ENCODE measurements at regions not wholly inside any gene's neighbourhood (a gene's known extent, or its start where the extent isn't known, plus 50 kb on each side); places are given as distances from the start of the nearest gene placed in this dataset.

- Mint-ChIP-seq H3K27ac (no peak overlapping the region), H3K36me3 (peaks cover 8 to 11% of the 10 kb centered on the region in 2 donors), H3K9me3 (peaks cover 3 to 8% of the 10 kb centered on the region in 2 donors)
- ATAC-seq (no peak), DNase-seq (ENCODE audit: low spot score in 2 of 2) (no peak)
Measured at GRCh38 chr17:6893382-6894205, 62.1 kb upstream of the TEKT1 start.

DNA sequence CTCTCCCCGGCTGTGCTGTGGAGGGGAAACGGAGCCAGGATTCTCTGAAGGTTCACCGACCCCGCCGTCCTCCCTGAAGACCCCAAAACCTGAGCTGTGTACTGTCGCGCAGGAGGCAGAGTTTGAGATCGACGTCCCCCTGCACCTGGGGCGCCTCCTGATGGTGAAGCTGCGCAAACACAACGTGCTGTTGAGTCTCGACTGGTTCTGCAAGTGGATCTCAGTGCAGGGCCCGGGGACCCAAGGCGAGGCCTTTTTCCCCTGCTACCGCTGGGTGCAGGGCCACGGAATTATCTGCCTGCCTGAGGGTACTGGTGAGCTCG lies 62.6 kb upstream of the TEKT1 start:
- ATAC-seq (no peak), DNase-seq (ENCODE audit: low spot score in 2 of 2) (peak in 1 of 2 donors; percentile 48)
- Mint-ChIP-seq H3K9me3 (peaks cover 0 to 4% of the 10 kb centered on the region in 2 donors), H3K36me3 (peaks cover 6% of the 10 kb centered on the region in 2 donors), H3K27ac (no peak overlapping the region)

DNA sequence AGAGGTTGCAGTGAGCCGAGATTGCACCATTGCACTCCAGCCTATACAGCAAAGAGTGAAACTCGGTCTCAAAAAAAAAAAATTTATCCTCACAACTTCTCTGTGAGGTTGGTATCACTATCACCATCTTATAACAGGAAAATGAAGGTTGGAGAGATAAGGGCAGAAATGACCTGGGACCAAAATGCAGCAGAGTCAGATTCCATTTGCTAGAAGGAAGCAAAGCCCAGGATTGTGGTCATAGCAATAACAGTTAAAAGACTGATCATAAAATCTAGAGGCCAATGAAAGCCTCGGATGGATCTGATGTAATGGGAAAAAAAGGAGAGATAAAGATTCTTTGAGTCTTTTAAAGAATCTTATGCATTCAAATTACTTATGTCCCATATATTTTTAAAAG lies 69.6 kb upstream of the TEKT1 start:
- DNase-seq (ENCODE audit: low spot score in 2 of 2) = no peak
- no peak overlapping the region for H3K27ac Mint-ChIP-seq

DNA sequence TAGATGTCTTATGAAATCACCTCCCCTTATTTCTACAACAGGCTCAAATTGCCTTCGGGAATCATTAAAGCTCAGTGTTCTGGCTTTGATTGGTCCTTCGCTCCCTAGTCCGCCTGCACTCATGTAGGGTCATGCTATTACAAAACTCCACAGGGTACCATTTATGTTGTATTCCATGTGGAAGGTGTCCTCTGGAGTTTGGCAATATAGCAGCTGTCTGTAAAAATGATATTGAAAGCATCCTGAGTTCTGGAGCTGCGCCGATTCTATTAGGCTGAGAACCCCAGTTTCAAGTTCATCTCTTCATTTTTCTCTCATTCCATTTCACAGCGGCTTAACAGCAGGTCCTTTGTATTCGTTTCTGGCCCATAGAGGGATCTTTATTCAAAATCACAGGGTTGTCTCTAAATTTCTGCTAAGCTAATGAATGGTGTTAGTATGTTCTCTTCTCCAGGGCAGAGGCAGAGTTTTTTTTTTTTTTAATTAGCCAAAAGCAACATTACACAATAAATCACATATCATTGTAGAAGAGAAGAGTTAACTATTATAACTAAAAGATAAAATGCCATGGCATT lies 71.9 kb upstream of the TEKT1 start:
- ATAC-seq (no peak), DNase-seq (ENCODE audit: low spot score in 2 of 2) (no peak)
- H3K27ac Mint-ChIP-seq = no peak overlapping the region
- H3K36me3 Mint-ChIP-seq = no peaks in the 10 kb centered on the region
- no peaks in the 10 kb centered on the region for H3K9me3 Mint-ChIP-seq

More for the DNA sequence above, 69.6 kb upstream of the TEKT1 start:
- Mint-ChIP-seq H3K36me3 (no peaks in the 10 kb centered on the region), H3K9me3 (no peaks in the 10 kb centered on the region)
- ATAC-seq = no peak

DNA sequence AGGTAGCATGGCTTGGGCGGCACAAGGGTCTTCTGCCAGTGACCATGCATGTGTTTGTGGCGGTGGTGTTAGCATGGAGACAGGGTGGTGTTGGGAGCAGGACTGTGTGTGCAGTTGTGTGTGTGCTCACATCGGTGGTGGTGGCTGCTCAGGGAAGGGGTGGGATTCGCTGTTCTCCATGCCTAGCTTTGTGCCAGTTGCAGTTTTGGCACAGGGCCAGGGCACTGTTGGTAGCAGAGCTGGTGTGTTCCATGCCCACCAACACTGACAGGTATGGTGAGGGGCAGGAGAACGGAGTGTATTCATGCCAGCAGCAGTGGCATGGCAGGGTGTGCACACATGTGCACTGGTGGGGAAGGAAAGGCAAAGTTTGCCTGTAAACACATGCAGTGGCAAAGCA lies 77.3 kb upstream of the TEKT1 start:
- no peak for ATAC-seq
- no peaks in the 10 kb centered on the region for H3K36me3 Mint-ChIP-seq

GRCh38 chr17:6910987-6911603 lies 79.6 kb upstream of the TEKT1 start:
- ATAC-seq = no peak
- H3K27ac Mint-ChIP-seq = no peak overlapping the region
- no peaks in the 10 kb centered on the region for H3K9me3 Mint-ChIP-seq
- no peaks in the 10 kb centered on the region for H3K36me3 Mint-ChIP-seq
- DNase-seq (ENCODE audit: low spot score in 2 of 2) = no peak

More for the DNA sequence above, 77.3 kb upstream of the TEKT1 start:
- H3K9me3 Mint-ChIP-seq = no peaks in the 10 kb centered on the region
- DNase-seq (ENCODE audit: low spot score in 2 of 2) = no peak
- no peak overlapping the region for H3K27ac Mint-ChIP-seq

DNA sequence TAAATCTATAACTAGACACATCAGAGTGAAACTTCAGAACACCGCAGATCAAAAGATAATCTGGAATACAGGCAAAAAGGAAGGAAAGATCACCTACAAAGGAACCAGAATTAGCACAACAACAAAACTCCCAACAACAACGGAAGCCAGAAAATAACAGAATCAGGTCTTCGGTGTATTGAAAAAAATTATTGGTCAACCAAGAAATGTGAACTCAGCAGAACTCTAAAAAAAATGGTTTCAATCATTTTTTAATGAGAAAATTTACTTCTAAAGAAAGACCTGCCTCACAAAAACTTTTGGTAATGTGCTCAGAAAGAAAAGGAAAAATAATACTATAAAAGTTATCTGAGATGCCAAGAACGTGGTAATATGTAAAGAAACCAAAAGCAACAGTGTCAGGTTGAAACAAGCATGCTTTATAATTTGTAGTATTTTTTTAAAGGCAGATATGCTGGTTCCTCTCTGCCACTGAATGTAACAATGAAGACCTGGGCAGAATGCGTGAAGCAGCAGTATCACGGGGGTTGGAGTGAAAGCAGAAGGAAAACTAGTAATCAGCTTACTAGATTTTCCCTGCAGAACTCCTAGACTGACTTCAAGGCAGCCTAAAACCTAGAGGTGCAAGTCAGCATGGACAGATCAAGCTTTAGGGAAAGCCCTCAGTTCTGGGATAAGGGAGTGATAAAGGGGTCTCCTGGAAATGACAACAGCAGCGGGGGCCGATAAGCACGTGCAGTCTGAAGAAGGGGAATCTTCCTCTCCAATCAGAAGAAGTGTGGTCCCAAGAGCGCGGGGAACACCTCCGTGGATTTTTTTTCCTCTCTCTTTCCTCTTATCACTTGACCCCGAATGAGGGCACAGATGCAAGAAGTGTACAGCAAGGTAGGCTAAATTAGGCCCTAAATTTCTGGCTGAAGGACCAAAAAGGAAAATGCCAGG lies 80.9 kb upstream of the TEKT1 start:
- H3K27ac Mint-ChIP-seq = no peak overlapping the region
- H3K36me3 Mint-ChIP-seq = no peaks in the 10 kb centered on the region
- DNase-seq (ENCODE audit: low spot score in 2 of 2) (no peak), ATAC-seq (no peak)
- H3K9me3 Mint-ChIP-seq = no peaks in the 10 kb centered on the region

DNA sequence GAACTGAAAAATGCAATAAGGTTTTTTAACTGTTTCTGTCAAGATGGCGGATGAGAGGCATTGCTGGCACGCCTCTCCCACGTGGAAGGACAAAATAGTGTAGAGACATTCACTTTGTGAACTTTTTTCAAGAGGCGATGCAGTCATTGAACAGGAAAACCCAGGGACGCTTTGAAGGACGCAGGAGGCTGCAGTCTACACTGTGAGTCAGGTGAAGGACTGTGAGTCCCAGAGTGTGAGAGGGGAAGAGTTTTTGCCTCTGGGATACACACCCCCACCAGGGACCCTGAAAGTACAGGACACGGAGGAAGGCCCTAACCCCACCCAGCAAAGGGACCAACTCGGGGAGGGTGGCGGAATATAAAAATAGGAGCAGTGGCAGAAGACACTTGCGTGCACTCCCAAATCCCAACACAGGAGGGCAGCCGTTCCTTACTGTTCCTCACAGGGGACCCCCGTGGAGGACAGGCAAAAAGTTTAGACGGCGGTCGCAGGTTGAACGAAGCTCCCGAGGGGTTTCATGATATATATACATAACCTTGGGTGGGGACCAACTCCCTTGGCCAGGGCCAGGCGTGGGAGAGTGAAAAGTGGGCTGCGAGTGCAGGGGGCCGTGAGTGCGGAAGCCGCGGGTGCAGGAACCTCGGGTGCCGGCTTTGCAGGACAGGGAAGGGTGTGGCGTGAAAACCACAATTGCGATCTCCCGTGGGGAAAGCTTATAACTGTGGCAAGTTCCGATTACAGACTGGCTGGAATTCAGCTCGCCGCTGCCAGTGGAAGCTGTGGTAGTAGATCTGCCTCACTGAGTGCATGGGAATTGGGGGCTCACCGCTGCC lies 82.0 kb upstream of the ALOX12 start:
- DNase-seq (ENCODE audit: low spot score in 2 of 2) (peak; percentile 58 to 81), ATAC-seq (peak; percentile 66 to 86)
- H3K27ac Mint-ChIP-seq = peak overlapping the region; percentile 26 to 93
- H3K36me3 Mint-ChIP-seq = no peaks in the 10 kb centered on the region
- H3K9me3 Mint-ChIP-seq = no peaks in the 10 kb centered on the region

DNA sequence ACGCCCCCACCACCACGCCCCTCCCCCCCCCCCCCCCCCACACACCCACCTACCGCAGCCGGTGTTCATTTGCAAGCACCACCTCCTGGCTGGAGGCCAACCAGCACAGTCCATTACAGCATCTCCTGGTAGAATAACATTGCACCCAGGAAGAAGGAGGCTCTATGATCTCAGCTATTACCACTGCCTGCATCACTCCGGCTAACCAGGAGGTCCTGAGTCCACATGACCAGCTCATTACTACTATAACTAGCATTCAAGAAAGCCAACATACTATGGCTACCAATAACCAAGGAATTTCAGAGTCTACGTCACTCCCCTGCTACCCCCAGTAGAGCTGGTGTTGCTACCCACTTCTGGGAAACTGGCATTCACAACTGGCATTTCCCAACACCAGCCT lies 81.1 kb upstream of the ALOX12 start:
- no peak for DNase-seq (ENCODE audit: low spot score in 2 of 2)
- no peaks in the 10 kb centered on the region for H3K9me3 Mint-ChIP-seq

DNA sequence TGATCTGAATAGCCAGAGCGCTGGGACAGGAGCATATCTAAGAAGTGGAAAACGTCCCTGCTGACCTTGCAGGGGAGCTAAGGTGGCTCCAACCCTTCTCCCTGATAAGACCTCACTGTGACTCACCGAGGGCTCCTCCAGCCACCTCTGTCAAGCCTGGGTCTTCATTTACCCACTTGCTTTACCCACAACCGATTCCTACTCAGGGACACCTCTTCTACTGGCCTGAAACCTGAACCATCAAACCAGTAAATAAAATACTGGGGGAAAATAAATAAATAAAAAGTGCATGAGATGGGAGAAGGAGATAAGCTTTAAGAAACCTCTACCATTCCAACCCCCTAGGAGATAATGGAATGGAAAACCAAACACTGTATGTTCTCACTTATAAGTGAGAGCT lies 80.2 kb upstream of the ALOX12 start:
- Mint-ChIP-seq H3K9me3 (no peaks in the 10 kb centered on the region), H3K36me3 (no peaks in the 10 kb centered on the region), H3K27ac (no peak overlapping the region)
- DNase-seq (ENCODE audit: low spot score in 2 of 2) (no peak), ATAC-seq (no peak)

More for the DNA sequence above, 81.1 kb upstream of the ALOX12 start:
- no peak for ATAC-seq
- no peaks in the 10 kb centered on the region for H3K36me3 Mint-ChIP-seq
- no peak overlapping the region for H3K27ac Mint-ChIP-seq

DNA sequence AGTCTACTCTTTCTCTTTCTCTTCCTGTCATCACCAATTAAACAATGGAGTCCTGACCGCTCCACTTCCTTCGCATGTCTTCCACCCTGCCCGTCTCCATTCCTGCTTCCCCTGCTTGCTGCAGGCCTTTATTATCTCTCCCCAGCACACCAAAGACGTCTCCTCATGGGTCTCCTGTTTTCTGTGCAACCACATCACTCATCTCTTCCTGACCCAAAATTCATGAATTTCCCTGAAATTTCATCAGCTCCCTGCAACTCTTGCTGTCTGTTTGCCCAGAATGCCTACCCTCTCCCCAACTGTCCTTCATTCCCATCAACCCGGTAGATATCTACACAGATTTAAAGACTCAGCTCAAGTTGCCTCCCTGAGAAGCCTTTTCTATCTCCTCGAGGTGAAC lies 76.7 kb upstream of the ALOX12 start:
- ATAC-seq (no peak), DNase-seq (ENCODE audit: low spot score in 2 of 2) (no peak)
- Mint-ChIP-seq H3K27ac (no peak overlapping the region), H3K9me3 (no peaks in the 10 kb centered on the region), H3K36me3 (no peaks in the 10 kb centered on the region)

GRCh38 chr17:6923385-6923784 lies 72.5 kb upstream of the ALOX12 start:
- Mint-ChIP-seq H3K36me3 (peaks cover 0 to 6% of the 10 kb centered on the region in 2 donors), H3K27ac (no peak overlapping the region), H3K9me3 (peaks cover 0 to 3% of the 10 kb centered on the region in 2 donors)
- ATAC-seq (no peak), DNase-seq (ENCODE audit: low spot score in 2 of 2) (no peak)

DNA sequence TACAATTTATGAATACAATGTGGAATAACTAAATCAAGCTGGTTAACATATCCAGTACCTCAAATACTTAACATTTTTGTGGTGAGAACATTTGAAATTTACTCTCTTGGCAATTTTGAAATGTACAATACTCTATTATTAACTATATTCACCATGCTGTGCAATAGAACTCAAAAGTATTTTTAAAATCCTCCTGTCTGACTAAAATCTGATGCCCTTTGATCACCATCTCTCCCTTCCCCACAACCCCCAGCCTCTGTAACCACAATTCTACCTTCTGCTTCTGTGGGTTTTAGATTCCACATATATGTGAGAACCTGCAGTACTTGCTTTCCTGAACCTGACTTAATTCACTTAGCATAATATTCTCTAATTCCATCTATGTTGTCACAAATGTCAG lies 71.6 kb upstream of the ALOX12 start:
- Mint-ChIP-seq H3K27ac (peak overlapping the region in 1 of 2 donors; percentile 26), H3K36me3 (peaks cover 0 to 6% of the 10 kb centered on the region in 2 donors), H3K9me3 (peaks cover 0 to 3% of the 10 kb centered on the region in 2 donors)
- DNase-seq (ENCODE audit: low spot score in 2 of 2) = no peak
- ATAC-seq = peak in 1 of 2 donors; percentile 68

GRCh38 chr17:6926667-6927066 lies 69.2 kb upstream of the ALOX12 start:
- peaks cover 0 to 6% of the 10 kb centered on the region in 2 donors for H3K36me3 Mint-ChIP-seq
- peaks cover 0 to 3% of the 10 kb centered on the region in 2 donors for H3K9me3 Mint-ChIP-seq
- H3K27ac Mint-ChIP-seq = no peak overlapping the region
- ATAC-seq (no peak), DNase-seq (ENCODE audit: low spot score in 2 of 2) (no peak)

DNA sequence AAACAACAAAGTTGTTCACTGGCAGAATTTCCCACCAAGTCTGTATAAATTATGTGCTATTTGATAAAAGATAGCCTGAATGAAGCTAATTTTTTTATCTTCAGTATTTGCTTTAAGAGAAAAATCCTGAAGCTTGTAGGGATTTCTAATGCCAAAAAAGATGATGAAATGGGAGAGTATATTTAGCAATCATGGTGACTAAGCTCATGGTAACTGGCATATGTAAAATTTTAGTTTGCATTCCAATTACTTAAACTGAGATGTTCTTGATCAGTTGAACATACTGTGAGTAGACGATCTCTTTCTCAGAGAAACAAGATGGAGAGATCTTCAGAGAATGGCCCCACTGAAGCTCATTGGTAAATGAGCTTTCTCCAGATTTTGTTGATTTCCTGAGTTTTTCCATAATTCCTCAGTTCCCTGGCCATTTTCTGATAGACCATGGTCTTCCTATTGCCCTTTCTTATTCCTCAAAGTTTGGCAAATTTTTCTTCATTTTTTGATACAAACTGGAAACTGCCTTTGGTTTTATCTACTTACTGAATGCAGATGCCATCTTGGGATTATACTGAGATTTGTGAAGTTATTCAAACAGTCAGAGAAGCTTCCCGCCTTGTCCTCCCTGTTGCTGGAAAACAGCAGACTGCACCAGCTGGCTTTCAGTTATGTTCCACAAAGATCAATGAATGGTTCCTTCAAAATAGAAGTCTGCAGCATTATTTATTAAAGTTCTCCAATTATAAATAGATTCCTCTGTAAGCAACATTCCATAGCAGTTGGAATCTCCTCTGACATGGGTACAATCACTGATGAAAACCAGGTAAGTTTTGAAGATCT lies 68.3 kb upstream of the ALOX12 start:
- Mint-ChIP-seq H3K27ac (no peak overlapping the region), H3K36me3 (peaks cover 0 to 6% of the 10 kb centered on the region in 2 donors)
- ATAC-seq = peak in 1 of 2 donors; percentile 33

More for the DNA sequence above, 68.3 kb upstream of the ALOX12 start:
- DNase-seq (ENCODE audit: low spot score in 2 of 2) = no peak
- H3K9me3 Mint-ChIP-seq = peaks cover 0 to 3% of the 10 kb centered on the region in 2 donors

Data from activated naive CD4-positive, alpha-beta T cell treated with anti-CD3 and anti-CD28 coated beads, Interleukin-2, amount 50 U/mL, for 72 hours (primary cell).